HG03575 (cell line): ENCODE measurements at regions not wholly inside any gene's neighbourhood (a gene's known extent, or its start where the extent isn't known, plus 50 kb on each side); places are given as distances from the start of the nearest gene placed in this dataset.
"Not testable (repeated sequence)": the region's sequence is repeated elsewhere in the genome, so short reads cannot be mapped to it uniquely, and the experiment has no call there.

Experiments used
- ATAC-seq: cut with Tn5 transposase; IDR thresholded peaks from one replicate; pipeline ENCODE4 v1.9.1; 2021; ENCODE audit not compliant: unreplicated experiment, insufficient number of reproducible peaks, low FRiP score; ENCODE audit errors: extremely low read depth

GRCh38 chr18:22558945-22559385 lies 141.2 kb upstream of the CTAGE1 start:
- no peak for ATAC-seq

DNA sequence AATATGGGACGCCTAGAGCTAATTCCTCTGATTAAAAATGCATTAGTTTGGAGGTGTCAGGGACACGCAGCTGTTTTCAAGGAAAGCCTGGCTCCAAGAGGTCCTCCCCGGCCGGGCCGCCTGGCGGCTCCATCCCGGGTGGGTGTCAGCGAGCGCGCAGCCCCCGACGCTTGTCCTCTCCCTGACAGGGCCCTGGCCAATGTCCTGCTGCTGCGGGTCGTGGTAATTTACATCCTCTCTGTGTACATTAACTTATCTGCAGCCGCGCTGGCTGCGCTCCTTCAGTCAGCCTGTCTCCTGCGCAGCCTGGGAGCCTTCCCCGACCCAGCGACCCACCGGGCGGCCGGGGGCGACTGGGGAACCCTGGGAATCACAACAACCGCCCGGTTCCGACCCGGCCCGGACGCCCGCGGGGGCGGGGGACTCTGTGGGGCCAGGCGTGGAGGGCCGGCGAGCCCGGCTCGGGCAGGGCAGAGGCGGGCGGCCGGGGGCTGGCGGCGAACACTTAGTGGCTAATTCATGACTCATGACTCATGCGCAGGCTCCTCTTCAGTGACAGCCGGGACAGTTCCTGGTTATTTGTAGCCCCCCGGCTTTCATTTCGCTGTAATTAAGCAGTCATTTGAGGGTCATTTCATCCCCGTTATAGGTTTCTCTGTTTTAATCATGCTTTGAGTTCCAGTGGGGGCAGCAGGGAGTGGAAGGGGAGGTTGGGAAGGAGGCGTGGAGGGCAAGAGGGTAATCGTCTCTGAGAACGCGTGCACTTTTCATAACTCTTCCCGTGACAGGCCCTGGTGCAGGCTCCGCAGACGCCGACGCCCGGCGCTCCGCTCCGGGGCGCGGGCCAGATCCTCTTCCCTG lies 141.9 kb upstream of the CTAGE1 start:
- no peak for ATAC-seq

- ATAC-seq: no peak
These were observed 142.5 kb upstream of the CTAGE1 start for GRCh38 chr18:22560275-22560610.

GRCh38 chr18:22560797-22561196 lies 143.1 kb upstream of the CTAGE1 start:
- no peak for ATAC-seq

DNA sequence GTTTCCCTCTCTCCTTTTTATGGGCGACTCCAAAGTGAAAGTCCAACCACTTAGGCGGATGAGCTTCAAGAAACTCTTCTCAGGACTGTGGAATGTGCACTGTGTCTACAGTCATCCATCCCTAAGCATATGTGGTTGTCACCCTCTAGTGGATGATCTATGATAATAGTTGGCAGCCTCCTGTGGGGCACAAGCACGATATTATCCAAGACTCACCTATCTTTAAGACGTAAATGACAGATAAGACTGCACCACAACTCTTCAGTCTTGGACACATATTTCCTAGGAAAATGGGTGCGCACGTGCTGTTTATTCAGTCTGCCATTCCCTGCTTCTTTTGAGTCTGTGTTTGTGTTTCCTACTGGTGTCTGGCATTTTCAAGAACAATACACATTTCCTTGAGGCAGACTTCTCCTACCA lies 145.5 kb upstream of the CTAGE1 start:
- ATAC-seq: no peak

- ATAC-seq: no peak
These were observed 146.3 kb upstream of the CTAGE1 start for GRCh38 chr18:22564036-22564435.

GRCh38 chr18:22566703-22567420 lies 149.1 kb upstream of the CTAGE1 start:
- ATAC-seq: no peak

GRCh38 chr18:22567794-22568193 lies 150.1 kb upstream of the CTAGE1 start:
- no peak for ATAC-seq

DNA sequence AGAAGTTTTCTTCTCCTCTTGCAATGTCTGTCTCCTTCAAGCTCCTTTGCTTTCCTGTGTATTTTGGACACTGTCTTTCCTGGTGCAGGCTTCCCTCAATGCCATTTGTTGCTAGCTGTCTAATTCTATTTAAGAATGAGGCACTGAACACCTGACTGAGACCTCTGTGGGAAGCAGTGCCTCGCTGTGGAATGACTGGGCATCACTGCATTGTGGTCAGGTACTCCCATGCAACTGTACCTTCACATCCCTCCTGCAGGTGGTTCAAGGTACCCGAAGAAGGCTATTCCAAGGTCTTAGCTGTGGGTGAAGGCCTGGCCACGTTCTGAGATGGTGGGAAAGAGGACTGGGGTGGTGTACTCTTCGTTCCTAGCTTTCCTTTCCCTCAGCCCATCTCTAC lies 152.8 kb upstream of the CTAGE1 start:
- no peak for ATAC-seq

- no peak for ATAC-seq
These were observed 154.6 kb upstream of the CTAGE1 start for GRCh38 chr18:22572341-22572740.

DNA sequence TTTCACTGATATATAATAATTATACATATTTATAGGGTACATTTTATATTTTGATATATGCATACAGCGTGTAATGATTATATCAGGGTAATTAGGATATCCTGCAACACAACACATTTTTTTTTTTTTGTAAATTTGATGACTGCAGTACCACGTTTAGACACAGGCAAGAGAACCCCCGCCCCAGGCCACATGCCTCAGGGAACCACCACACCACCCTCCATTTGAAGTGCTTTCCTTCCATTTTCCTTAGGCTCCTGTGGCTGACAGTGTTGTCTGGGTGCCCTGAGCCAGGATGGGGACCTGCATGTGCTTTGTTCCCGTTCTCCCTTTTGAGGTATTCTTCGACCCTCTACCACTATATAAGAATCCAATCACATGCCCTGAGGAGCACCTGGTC lies 161.6 kb upstream of the CTAGE1 start:
- ATAC-seq: no peak

DNA sequence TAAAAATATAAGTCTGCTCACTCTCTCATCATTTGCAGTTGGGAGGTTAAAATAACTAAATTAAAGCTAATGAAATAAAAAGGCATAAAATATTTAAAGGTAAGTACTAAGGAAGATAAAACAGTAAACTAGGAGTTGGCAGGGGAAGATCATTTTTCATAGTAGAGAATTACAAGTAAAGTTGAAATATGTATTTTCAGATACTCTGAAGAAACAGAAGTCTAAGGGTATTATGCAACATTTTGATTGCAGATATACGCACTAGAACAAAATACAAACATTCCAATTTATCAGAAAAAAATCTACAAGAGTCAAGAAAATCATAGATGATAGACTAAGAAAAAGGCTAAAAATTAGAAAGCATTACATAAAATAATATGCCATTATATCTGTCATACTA lies 167.6 kb upstream of the CTAGE1 start:
- ATAC-seq: no peak

GRCh38 chr18:22585821-22586220 lies 168.1 kb upstream of the CTAGE1 start:
- ATAC-seq: no peak

- no peak for ATAC-seq
These were observed 173.5 kb upstream of the CTAGE1 start for GRCh38 chr18:22591222-22591621.

GRCh38 chr18:22594155-22594690 lies 176.5 kb upstream of the CTAGE1 start:
- no peak for ATAC-seq

DNA sequence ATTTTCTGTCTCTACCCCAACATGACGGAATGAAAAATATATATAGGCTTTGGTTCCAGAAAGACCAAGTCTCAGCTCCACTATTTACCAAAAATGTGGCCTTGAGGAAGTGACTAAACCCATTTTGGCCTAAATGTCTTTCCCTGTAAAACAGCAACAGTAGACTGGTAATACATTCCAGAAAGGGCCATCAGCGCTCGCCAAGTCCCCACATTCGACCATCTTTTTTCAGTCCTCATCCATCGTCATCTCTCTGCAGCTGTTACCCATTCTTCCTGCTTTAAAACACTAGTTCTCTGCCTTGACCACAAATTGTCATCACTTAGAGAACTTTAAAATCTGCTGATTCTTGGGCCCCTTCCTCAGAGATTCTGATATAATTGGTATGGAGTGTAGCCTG lies 183.8 kb upstream of the CTAGE1 start:
- no peak for ATAC-seq

- not testable (repeated sequence) for ATAC-seq
These were observed 184.7 kb upstream of the CTAGE1 start for GRCh38 chr18:22602456-22602855.

- ATAC-seq: no peak
These were observed 186.2 kb upstream of the CTAGE1 start for GRCh38 chr18:22603902-22604301.

DNA sequence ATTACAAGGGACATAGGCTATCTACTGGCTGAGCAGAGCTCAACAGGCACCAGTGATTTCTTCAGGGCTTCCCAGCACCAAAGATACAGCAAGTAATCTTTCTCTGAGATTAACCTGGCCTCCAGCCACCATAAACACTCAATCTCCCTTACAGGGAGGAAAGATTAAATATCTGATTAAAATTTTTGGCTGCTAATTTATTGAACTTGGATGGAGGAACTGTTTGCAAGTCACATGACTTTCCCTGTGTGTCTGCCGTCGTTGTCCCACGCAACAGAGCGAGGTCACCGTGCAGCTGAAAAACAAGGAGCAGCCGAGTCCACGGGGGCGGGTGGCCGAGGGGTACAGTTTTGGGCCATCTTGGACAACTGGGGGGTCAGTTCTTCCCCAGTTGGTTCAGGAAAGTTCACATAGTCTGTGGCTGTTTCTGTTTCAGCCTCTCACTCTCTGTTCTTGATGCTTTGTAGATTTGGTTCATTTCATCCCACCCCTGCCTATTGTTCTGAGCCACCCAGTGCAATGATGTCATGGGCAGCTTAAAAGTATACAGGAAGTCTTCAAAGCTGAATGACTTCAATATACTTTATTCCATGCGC lies 186.8 kb upstream of the CTAGE1 start:
- no peak for ATAC-seq

GRCh38 chr18:22604986-22605421 lies 187.3 kb upstream of the CTAGE1 start:
- ATAC-seq: no peak
